ENCODE measurements at regions not wholly inside any gene's neighbourhood (a gene's known extent, or its start where the extent isn't known, plus 50 kb on each side); places are given as distances from the start of the nearest gene placed in this dataset.

- no peak for TF ChIP-seq CTCF (IDR thresholded peaks at IDR 0.05; ENCODE audit: low read depth, low read length)
- no peak for DNase-seq
- Histone ChIP-seq H3K9me3 (ENCODE audit: severe bottlenecking) (no peaks in the 10 kb centered on the region), H3K27me3 (ENCODE audit: insufficient read depth, low read depth, severe bottlenecking) (no peaks in the 10 kb centered on the region), H3K4me3 (ENCODE audit: low read depth, low read length) (no peak overlapping the region), H3K36me3 (no peaks in the 10 kb centered on the region), H3K27ac (no peak overlapping the region)
Measured at GRCh38 chr2:10220902-10221391, 81.8 kb upstream of the HPCAL1 start.

GRCh38 chr2:10221443-10221842 lies 81.3 kb upstream of the HPCAL1 start:
- H3K36me3 ChIP-seq: no peaks in the 10 kb centered on the region
- no peaks in the 10 kb centered on the region for H3K9me3 ChIP-seq (ENCODE audit: severe bottlenecking)
- no peak overlapping the region for H3K4me3 ChIP-seq (ENCODE audit: low read depth, low read length)
- H3K27me3 ChIP-seq (ENCODE audit: insufficient read depth, low read depth, severe bottlenecking): no peaks in the 10 kb centered on the region
- no peak for DNase-seq
- TF ChIP-seq CTCF (IDR thresholded peaks at IDR 0.05; ENCODE audit: low read depth, low read length): no peak
- no peak overlapping the region for H3K27ac ChIP-seq

- no peaks in the 10 kb centered on the region for H3K9me3 ChIP-seq (ENCODE audit: severe bottlenecking)
- no peak for TF ChIP-seq CTCF (IDR thresholded peaks at IDR 0.05; ENCODE audit: low read depth, low read length)
- no peaks in the 10 kb centered on the region for H3K36me3 ChIP-seq
- no peak overlapping the region for H3K4me3 ChIP-seq (ENCODE audit: low read depth, low read length)
- DNase-seq: no peak
- no peak overlapping the region for H3K27ac ChIP-seq
- H3K27me3 ChIP-seq (ENCODE audit: insufficient read depth, low read depth, severe bottlenecking): no peaks in the 10 kb centered on the region
Measured at GRCh38 chr2:10221976-10222870, 80.5 kb upstream of the HPCAL1 start.

- H3K27me3 ChIP-seq (ENCODE audit: insufficient read depth, low read depth, severe bottlenecking): no peaks in the 10 kb centered on the region
- no peaks in the 10 kb centered on the region for H3K9me3 ChIP-seq (ENCODE audit: severe bottlenecking)
- DNase-seq: no peak
- no peaks in the 10 kb centered on the region for H3K36me3 ChIP-seq
- no peak overlapping the region for H3K27ac ChIP-seq
- no peak for TF ChIP-seq CTCF (IDR thresholded peaks at IDR 0.05; ENCODE audit: low read depth, low read length)
- H3K4me3 ChIP-seq (ENCODE audit: low read depth, low read length): no peak overlapping the region
Measured at GRCh38 chr2:10223471-10223870, 79.2 kb upstream of the HPCAL1 start.

GRCh38 chr2:10223932-10224720 lies 78.6 kb upstream of the HPCAL1 start:
- no peaks in the 10 kb centered on the region for H3K9me3 ChIP-seq (ENCODE audit: severe bottlenecking)
- no peak overlapping the region for H3K4me3 ChIP-seq (ENCODE audit: low read depth, low read length)
- H3K27me3 ChIP-seq (ENCODE audit: insufficient read depth, low read depth, severe bottlenecking): no peaks in the 10 kb centered on the region
- no peak for DNase-seq
- peak; percentile 22; the same call in 1 of the 2 replicates for TF ChIP-seq CTCF (IDR thresholded peaks at IDR 0.05; ENCODE audit: low read depth, low read length)
- no peaks in the 10 kb centered on the region for H3K36me3 ChIP-seq
- no peak overlapping the region for H3K27ac ChIP-seq

All from WERI-Rb-1 (cell line).